ENCODE measurements at regions not wholly inside any gene's neighbourhood (a gene's known extent, or its start where the extent isn't known, plus 50 kb on each side); places are given as distances from the start of the nearest gene placed in this dataset.
"Not testable (repeated sequence)": the region's sequence is repeated elsewhere in the genome, so short reads cannot be mapped to it uniquely, and the experiment has no call there.

- not testable (repeated sequence) for TF ChIP-seq CTCF (IDR thresholded peaks at IDR 0.05 in 8 of 11, conservative IDR thresholded peaks at IDR 0.05 in 3 of 11); POLR2AphosphoS5 (IDR thresholded peaks at IDR 0.05)
Observed at GRCh38 chr4:131967646-131968045, 1181.4 kb upstream of the PCDH10 start.

All from spleen (tissue), 7 donors.